HepG2 (cell line): ENCODE measurements at regions not wholly inside any gene's neighbourhood (a gene's known extent, or its start where the extent isn't known, plus 50 kb on each side); places are given as distances from the start of the nearest gene placed in this dataset.

Experiments used
- CENPT ChIP-seq: sonication (generic); formaldehyde crosslinking; IDR thresholded peaks from 2 replicates; pipeline ENCODE4 v1.8.0; 2022; ENCODE audit warnings: low read depth, mild to moderate bottlenecking, moderate library complexity, missing genetic modification reagents
- CHD2 ChIP-seq: IDR thresholded peaks from 2 replicates; pipeline ENCODE4 v1.6.1; 2011; ENCODE audit warnings: low read depth, low read length, improper control_type of control experiment
- FOXO1 ChIP-seq: sonication (generic); formaldehyde crosslinking; IDR thresholded peaks from 2 replicates; pipeline ENCODE4 v1.4.0; 2020; ENCODE audit warnings: missing genetic modification reagents
- IKZF5 ChIP-seq: IDR thresholded peaks from 2 replicates; pipeline ENCODE4 v1.6.1; 2018; ENCODE audit warnings: missing genetic modification reagents, mild to moderate bottlenecking, missing compliant biosample characterization
- KMT2A ChIP-seq: sonication (generic); formaldehyde crosslinking; IDR thresholded peaks from 2 replicates; pipeline ENCODE4 v1.4.0; 2020; ENCODE audit warnings: missing genetic modification reagents
- MAFF ChIP-seq: IDR thresholded peaks from 2 replicates; pipeline ENCODE4 v1.6.1; 2011; ENCODE audit warnings: low read depth, low read length, improper control_type of control experiment
- NFE2L2 ChIP-seq: fragments of 150-350 bp; IDR thresholded peaks from 2 replicates; pipeline ENCODE4 v1.6.1; 2014; ENCODE audit warnings: low read length
- PCBP2 ChIP-seq: fragments of 200-400 bp; formaldehyde crosslinking; optimal IDR thresholded peaks from 2 replicates; pipeline ENCODE3; 2018; ENCODE audit warnings: low read length, low read depth; ENCODE audit not compliant: poor library complexity, severe bottlenecking
- PHF8 ChIP-seq: sonication (generic); formaldehyde crosslinking; IDR thresholded peaks from 2 replicates; pipeline ENCODE4 v1.5.0; 2020; ENCODE audit warnings: missing genetic modification reagents
- RFX3 ChIP-seq: IDR thresholded peaks from 2 replicates; pipeline ENCODE4 v1.6.1; 2016; ENCODE audit warnings: missing biosample characterization, missing genetic modification reagents
- RXRB ChIP-seq: IDR thresholded peaks from 2 replicates; pipeline ENCODE4 v1.6.1; 2016; ENCODE audit warnings: borderline replicate concordance, missing genetic modification reagents, missing compliant biosample characterization
- SNAI1 ChIP-seq: sonication (generic); formaldehyde crosslinking; IDR thresholded peaks from 2 replicates; pipeline ENCODE4 v1.5.0; 2020; ENCODE audit warnings: mild to moderate bottlenecking, missing genetic modification reagents, borderline replicate concordance
- TOE1 ChIP-seq: sonication (generic); formaldehyde crosslinking; IDR thresholded peaks from 2 replicates; pipeline ENCODE4 v1.4.0; 2020; ENCODE audit warnings: mild to moderate bottlenecking, missing genetic modification reagents
- ZBTB21 ChIP-seq: sonication (generic); formaldehyde crosslinking; IDR thresholded peaks from 2 replicates; pipeline ENCODE4 v1.4.0; 2020; ENCODE audit warnings: missing genetic modification reagents
- ZBTB26 ChIP-seq: IDR thresholded peaks from 2 replicates; pipeline ENCODE4 v1.6.1; 2016; ENCODE audit warnings: missing compliant biosample characterization, missing genetic modification reagents, borderline replicate concordance
- ZFP37 ChIP-seq: sonication (generic); formaldehyde crosslinking; IDR thresholded peaks from 2 replicates; pipeline ENCODE4 v1.4.0; 2020; ENCODE audit warnings: missing genetic modification reagents, borderline replicate concordance
- ZNF253 ChIP-seq: sonication (generic); formaldehyde crosslinking; IDR thresholded peaks from 2 replicates; pipeline ENCODE4 v1.8.0; 2022; ENCODE audit warnings: mild to moderate bottlenecking, missing genetic modification reagents, borderline replicate concordance
- ZNF264 ChIP-seq: sonication (generic); formaldehyde crosslinking; IDR thresholded peaks from 2 replicates; pipeline ENCODE4 v1.4.0; 2020; ENCODE audit warnings: missing genetic modification reagents
- ZNF331 ChIP-seq: sonication (generic); formaldehyde crosslinking; IDR thresholded peaks from 2 replicates; pipeline ENCODE4 v1.4.0; 2020; ENCODE audit warnings: missing genetic modification reagents
- ZNF33A ChIP-seq: sonication (generic); formaldehyde crosslinking; IDR thresholded peaks from 2 replicates; pipeline ENCODE4 v1.5.1; 2020; ENCODE audit warnings: missing genetic modification reagents, mild to moderate bottlenecking, moderate library complexity, borderline replicate concordance
- ZNF558 ChIP-seq: sonication (generic); formaldehyde crosslinking; IDR thresholded peaks from 2 replicates; pipeline ENCODE4 v1.9.0; 2022; ENCODE audit warnings: mild to moderate bottlenecking, missing genetic modification reagents, borderline replicate concordance
- ZNF850 ChIP-seq: sonication (generic); formaldehyde crosslinking; conservative IDR thresholded peaks from 2 replicates; pipeline ENCODE4 v1.9.0; 2021; ENCODE audit warnings: mild to moderate bottlenecking, missing genetic modification reagents
- ZSCAN25 ChIP-seq: sonication (generic); formaldehyde crosslinking; IDR thresholded peaks from 2 replicates; pipeline ENCODE4 v1.8.0; 2022; ENCODE audit warnings: mild to moderate bottlenecking, missing genetic modification reagents
- TF ChIP-seq, protein P1 (sequence below): fragments of 450-650 bp; IDR thresholded peaks from 2 replicates; pipeline ENCODE4 v1.6.1; 2016
- TF ChIP-seq, protein P2 (sequence below): sonication (generic); formaldehyde crosslinking; IDR thresholded peaks from 2 replicates; pipeline ENCODE4 v1.5.1; 2020; ENCODE audit warnings: missing genetic modification reagents, mild to moderate bottlenecking, borderline replicate concordance

DNA sequence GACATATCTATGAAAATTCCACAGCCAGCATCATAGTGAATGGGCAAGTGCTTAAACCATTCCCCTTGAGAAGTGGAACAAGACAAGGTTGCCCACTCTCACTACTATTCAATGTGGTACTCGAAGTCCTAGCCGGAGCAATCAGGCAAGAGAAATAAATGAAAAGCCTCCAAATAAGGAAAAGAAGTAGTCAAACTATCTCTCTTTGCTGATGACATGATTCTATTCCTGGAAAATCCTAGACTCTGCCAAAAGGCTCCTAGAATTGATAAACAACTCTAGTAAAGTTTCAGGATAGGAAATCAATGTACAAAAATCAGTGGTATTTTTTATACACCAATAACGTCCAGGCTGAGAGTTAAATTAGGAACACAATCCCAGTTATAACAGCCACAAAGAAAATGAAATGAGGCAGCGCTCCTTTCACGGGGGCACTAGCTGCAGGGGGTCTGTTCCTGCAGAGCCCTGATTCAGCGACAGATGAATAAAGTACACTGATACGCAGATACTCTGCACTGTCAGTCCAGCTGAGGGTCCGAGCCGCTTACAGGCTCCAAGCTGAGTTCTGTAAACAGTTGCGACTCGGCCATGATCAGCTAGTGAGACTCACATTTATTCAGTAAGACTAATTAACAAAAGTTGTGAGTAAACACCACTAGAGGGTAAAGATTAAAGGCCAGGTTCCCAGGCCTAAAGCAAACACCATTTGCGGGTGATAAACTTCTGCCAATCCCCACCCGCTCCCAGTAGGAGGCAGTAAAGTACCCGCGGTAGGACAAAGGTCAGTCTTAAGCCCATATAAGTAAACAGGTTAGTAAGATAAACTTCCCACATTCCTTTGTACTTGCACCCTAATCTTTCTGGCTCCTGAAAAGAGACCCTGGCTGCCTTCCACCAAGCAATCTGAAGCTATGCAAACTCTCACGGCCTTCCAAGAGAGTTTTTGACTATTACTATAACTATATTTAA lies 290.6 kb upstream of the GRID2 start (continued):
- TF ChIP-seq PCBP2 (no peak), ZFP37 (CRISPR knock-in tag) (no peak), KMT2A (CRISPR knock-in tag) (no peak), ZBTB21 (CRISPR knock-in tag) (no peak), ZSCAN25 (no peak), RXRB (CRISPR knock-in tag) (peak; percentile 48; the same call in 1 of the 2 replicates), ZNF253 (CRISPR knock-in tag) (no peak), SNAI1 (CRISPR knock-in tag) (no peak), CHD2 (no peak), ZNF331 (CRISPR knock-in tag) (no peak), NFE2L2 (no peak), ZBTB26 (no peak), MAFF (no peak), TOE1 (CRISPR knock-in tag) (no peak), ZNF558 (0 out of 2 replicates have a peak, but pooled peaks have one; percentile 6), ZNF33A (no peak), IKZF5 (CRISPR knock-in tag) (no peak), PHF8 (CRISPR knock-in tag) (no peak), ZNF850 (CRISPR knock-in tag) (no peak), FOXO1 (CRISPR knock-in tag) (peak; percentile 63), RFX3 (CRISPR knock-in tag) (no peak), ZNF264 (CRISPR knock-in tag) (no peak), CENPT (CRISPR knock-in tag) (no peak)
- TF ChIP-seq, protein P1, sequence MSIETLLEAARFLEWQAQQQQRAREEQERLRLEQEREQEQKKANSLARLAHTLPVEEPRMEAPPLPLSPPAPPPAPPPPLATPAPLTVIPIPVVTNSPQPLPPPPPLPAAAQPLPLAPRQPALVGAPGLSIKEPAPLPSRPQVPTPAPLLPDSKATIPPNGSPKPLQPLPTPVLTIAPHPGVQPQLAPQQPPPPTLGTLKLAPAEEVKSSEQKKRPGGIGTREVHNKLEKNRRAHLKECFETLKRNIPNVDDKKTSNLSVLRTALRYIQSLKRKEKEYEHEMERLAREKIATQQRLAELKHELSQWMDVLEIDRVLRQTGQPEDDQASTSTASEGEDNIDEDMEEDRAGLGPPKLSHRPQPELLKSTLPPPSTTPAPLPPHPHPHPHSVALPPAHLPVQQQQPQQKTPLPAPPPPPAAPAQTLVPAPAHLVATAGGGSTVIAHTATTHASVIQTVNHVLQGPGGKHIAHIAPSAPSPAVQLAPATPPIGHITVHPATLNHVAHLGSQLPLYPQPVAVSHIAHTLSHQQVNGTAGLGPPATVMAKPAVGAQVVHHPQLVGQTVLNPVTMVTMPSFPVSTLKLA, result no peak
- TF ChIP-seq, protein P2, sequence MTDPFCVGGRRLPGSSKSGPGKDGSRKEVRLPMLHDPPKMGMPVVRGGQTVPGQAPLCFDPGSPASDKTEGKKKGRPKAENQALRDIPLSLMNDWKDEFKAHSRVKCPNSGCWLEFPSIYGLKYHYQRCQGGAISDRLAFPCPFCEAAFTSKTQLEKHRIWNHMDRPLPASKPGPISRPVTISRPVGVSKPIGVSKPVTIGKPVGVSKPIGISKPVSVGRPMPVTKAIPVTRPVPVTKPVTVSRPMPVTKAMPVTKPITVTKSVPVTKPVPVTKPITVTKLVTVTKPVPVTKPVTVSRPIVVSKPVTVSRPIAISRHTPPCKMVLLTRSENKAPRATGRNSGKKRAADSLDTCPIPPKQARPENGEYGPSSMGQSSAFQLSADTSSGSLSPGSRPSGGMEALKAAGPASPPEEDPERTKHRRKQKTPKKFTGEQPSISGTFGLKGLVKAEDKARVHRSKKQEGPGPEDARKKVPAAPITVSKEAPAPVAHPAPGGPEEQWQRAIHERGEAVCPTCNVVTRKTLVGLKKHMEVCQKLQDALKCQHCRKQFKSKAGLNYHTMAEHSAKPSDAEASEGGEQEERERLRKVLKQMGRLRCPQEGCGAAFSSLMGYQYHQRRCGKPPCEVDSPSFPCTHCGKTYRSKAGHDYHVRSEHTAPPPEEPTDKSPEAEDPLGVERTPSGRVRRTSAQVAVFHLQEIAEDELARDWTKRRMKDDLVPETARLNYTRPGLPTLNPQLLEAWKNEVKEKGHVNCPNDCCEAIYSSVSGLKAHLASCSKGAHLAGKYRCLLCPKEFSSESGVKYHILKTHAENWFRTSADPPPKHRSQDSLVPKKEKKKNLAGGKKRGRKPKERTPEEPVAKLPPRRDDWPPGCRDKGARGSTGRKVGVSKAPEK (CRISPR knock-in tag), result no peak
